GM12865 (cell line): ENCODE measurements at regions not wholly inside any gene's neighbourhood (a gene's known extent, or its start where the extent isn't known, plus 50 kb on each side); places are given as distances from the start of the nearest gene placed in this dataset.

Experiments
- DNase-seq: peaks from one replicate; pipeline ENCODE4 v3.0.0; 2010; ENCODE audit warnings: low read depth
- H3K4me3 ChIP-seq: 2 replicates; pipeline ENCODE4 v1.5.1; 2011; ENCODE audit warnings: mild to moderate bottlenecking, low read depth, low read length, control low read depth
- TF ChIP-seq, protein P1 (sequence below): IDR thresholded peaks from 2 replicates; pipeline ENCODE4 v1.5.1; 2011; ENCODE audit warnings: low read length, control low read depth, low read depth, inconsistent platforms; ENCODE audit not compliant: insufficient read depth; ENCODE audit errors: missing control alignments

DNA sequence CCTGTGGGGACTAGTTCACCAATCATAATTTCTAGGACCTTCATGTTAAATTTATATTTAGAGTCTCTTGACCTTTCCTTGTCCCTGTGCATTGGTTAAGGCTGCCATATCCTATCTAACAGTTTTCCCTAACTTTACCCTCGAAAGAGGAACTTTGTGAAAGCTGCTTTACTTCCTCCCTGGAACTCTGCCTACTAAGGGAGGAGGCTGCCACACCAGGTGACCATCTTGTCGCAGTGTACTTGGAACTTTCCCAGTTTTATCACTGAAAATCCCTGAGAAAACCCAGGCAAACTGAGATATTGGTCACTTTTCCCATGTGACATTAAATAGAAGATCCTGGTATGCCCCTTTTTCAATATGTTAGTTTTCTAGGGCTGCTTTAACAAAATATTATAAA, 317.6 kb upstream of the TSHZ2 start:
- H3K4me3 ChIP-seq = no peak overlapping the region
- no peak for DNase-seq
- TF ChIP-seq, protein P1, sequence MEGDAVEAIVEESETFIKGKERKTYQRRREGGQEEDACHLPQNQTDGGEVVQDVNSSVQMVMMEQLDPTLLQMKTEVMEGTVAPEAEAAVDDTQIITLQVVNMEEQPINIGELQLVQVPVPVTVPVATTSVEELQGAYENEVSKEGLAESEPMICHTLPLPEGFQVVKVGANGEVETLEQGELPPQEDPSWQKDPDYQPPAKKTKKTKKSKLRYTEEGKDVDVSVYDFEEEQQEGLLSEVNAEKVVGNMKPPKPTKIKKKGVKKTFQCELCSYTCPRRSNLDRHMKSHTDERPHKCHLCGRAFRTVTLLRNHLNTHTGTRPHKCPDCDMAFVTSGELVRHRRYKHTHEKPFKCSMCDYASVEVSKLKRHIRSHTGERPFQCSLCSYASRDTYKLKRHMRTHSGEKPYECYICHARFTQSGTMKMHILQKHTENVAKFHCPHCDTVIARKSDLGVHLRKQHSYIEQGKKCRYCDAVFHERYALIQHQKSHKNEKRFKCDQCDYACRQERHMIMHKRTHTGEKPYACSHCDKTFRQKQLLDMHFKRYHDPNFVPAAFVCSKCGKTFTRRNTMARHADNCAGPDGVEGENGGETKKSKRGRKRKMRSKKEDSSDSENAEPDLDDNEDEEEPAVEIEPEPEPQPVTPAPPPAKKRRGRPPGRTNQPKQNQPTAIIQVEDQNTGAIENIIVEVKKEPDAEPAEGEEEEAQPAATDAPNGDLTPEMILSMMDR = no peak

DNA sequence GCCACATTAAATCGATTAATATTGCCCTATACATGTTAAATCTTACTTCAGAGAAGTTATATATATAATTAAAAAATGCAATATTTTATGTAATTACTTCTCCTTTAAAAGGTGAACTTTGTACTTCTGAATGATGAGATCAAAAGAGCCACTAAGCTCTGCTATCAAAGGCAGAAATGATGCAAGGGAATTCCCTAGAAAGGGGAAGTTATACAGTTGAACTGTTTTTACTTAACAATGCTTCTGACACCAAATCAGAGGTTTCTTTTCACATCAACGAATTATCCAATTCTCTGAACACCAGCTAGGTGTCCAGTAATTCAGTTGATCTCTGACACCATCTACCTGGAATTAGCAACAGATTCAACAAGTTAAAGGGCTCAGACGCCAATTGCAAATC, 319.9 kb upstream of the TSHZ2 start:
- H3K4me3 ChIP-seq = no peak overlapping the region
- DNase-seq = no peak
- TF ChIP-seq, protein P1 = no peak

DNA sequence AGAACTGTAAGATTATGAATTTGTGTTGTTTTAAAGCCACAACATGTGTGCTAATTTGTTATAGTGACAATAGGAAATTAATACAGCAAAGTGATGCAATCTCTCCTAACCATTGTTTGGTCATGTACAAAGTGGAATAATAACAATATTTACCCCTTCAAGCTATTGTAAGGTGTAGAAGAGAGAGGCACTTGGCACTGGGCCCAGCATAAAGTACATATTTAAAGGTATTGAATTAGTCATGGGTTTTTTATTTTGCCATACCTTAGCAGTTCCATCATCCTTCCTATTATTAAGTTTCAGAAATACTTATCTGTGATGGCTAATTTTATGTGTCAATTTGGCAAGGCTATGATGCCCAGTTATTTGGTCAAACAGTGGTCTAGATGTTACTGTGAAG, 322.4 kb upstream of the TSHZ2 start:
- no peak overlapping the region for H3K4me3 ChIP-seq
- TF ChIP-seq, protein P1 = no peak
- no peak for DNase-seq

DNA sequence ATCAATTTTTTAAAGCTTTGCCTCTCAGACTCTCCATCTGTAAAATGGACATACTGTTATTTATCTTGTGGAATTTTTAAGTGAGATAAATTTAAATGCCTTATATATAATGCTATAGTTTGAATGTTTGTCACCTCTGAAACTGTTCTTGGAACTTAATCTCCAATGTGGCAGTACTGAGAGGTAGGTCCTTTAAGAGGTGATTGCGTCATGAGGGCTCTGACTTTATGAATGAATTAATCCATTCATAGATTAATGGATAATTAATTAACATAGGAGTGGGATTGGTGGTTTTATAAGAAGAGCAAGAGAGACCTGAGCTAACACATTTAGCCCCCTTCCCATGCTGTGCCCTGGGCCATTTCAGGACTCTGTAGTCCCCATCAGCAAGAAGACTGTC, 326.3 kb upstream of the TSHZ2 start:
- TF ChIP-seq, protein P1 = no peak
- no peak for DNase-seq

DNA sequence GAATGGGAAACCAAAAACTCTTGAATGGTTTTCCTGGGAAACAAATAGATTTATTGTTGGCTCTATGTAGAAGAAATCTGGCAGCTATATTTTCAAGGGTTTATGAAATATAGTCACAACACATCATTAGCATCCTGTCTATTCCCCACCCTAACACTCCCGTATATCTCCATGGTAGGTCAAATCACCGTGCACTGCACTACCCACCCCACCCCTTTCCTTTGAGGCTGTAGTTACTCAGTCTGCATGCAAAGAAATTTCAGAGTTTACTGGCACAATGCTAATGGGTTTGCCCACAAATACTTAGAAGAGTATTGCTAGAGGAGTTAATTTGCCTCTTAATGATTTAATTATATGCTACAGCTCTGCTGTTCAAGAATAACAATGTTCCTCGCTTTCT, 329.1 kb upstream of the TSHZ2 start:
- no peak for DNase-seq
- H3K4me3 ChIP-seq = no peak overlapping the region
- TF ChIP-seq, protein P1 = no peak

More for the DNA sequence above, 326.3 kb upstream of the TSHZ2 start:
- H3K4me3 ChIP-seq = no peak overlapping the region

DNA sequence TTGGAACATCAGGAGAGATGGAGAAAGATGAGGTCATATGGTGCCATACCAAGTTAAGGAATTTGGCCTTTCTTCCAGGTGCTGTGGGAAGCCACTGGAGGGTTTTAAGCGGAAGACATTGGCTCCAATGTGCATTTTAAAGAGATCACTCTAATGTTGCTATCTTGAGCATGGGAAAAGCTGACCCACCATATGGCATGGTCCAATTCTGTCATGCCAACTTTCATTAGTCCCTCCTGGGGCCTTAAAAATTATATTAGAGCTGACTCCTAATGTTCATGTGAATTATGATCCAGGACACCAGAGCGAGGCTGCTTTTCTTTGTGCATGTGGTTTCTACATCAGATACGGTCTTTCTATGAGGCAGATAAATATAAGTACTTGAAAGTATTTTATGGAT, 335.0 kb upstream of the TSHZ2 start:
- no peak for DNase-seq
- TF ChIP-seq, protein P1 = no peak
- H3K4me3 ChIP-seq = no peak overlapping the region

DNA sequence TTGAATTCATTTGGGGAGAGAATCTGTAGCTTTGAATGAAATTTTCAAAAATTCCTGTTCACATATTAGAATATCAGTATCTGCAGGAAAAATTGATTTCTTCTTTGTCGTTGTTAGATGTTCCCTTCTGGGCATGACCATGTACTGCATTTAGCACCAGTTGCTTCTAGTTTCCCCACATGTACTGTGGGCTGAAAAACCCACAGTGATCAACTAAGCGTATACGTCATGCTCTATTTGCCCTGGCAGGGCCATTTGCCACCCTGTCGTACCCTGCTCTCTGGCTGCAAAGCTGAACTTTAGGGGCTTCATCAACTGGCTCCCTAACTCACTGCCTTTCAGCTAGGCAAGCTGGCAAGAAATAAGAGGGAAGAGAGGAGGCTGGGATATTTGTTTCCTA, 340.7 kb upstream of the TSHZ2 start:
- peak; percentile 2 for DNase-seq
- TF ChIP-seq, protein P1 = no peak
- H3K4me3 ChIP-seq = no peak overlapping the region
